Fibroblast of gingiva (primary cell): ENCODE measurements at regions not wholly inside any gene's neighbourhood (a gene's known extent, or its start where the extent isn't known, plus 50 kb on each side); places are given as distances from the start of the nearest gene placed in this dataset.

Experiments used
- DNase-seq: peaks from one replicate; pipeline ENCODE4 v3.0.0-alpha.2; 2011; ENCODE audit warnings: low read depth

- DNase-seq, result no peak
Measured at GRCh38 chr6:62670490-62671223, 384.6 kb upstream of the KHDRBS2 start.

DNA sequence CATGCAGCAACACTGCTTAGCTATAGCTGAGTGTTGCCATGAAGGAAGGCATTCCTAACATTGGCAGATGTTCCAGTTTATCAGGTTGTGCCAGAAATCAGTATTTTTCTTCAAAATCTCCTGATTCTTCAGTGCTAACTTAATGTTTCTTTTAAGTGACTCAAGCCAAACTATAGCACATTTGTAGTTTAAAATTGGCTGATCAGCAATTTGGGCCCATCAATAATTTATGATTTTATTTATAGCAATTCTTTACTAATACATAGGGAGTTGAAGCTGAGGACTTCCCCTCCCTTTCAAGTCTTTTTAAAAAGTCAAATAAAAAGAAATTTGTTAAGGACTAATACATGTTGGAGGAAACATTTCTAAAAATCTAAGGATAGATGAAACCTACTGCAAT lies 383.8 kb upstream of the KHDRBS2 start:
- DNase-seq, result no peak

- DNase-seq, result peak; percentile 6
Measured at GRCh38 chr6:62652692-62653328, 366.8 kb upstream of the KHDRBS2 start.

DNA sequence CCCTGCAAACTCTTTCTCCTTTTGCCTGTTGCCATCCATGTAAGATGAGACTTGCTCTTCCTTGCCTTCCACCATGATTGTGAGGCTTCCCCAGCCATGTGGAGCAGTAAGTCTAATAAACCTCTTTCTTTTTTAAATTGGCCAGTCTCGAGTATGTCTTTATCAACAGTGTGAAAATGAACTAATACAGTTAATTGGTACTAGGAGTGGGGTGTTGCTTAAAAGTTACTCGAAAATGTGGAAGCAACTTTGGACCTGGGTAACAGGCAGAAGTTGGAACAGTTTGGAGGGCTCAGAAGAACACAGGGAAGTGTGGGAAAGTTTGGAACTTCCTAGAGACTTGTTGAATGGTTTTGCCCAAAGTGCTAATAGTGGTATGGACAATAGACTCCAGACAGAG lies 359.2 kb upstream of the KHDRBS2 start:
- no peak for DNase-seq

DNA sequence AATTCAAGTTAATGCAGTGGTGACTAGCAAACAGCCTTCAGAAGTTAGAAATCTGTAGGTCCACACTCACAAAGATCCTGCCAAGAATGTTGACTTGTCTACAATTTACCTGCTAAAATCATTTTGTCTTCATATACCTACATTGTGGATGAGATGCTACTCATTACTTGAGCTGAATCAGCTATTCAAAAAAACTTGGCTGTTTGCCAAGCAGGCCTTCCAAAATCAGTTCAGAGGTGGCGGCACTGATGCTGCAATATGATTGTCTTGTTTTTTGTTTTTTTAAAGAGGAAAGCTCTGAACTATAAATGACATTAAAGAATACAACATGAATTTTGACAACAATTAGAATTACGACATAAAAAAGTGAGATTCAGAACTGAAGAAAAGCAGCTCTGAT lies 354.7 kb upstream of the KHDRBS2 start:
- no peak for DNase-seq

- DNase-seq, result no peak
Measured at GRCh38 chr6:62626661-62627060, 340.6 kb upstream of the KHDRBS2 start.

- no peak for DNase-seq
Measured at GRCh38 chr6:62623846-62624532, 338.0 kb upstream of the KHDRBS2 start.

DNA sequence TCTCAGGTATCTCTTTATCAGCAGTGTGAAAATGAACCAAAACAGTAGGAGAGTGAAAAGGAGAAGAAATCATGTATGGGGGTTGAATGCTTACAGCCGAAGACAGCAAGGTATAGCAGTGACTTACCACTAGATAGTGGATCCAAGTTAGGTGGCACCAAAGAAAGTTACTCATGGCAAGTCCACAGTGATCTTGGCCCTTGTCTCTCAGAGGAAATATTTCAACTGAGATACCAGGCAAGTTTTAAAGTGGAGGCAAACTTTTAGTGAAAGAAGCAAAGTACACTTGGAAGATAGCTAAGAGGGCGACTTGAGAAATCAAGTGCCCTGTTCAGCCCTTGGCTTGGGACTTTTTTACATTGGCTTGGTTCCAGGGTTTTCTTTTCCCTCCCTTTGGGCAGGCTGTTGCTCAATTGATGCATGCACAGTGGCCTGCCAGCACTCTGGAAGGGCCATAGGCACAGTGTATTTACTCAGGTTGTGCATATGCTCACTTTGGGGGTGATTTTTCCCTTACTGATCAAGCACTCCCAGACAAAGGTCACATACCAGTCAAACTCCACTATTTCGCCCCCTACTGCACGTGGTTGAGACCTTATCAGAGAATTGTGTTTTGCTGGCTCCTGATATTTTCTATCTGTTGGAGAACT lies 329.5 kb upstream of the KHDRBS2 start:
- DNase-seq, result no peak

- no peak for DNase-seq
Measured at GRCh38 chr6:62614442-62614841, 328.4 kb upstream of the KHDRBS2 start.

- DNase-seq, result no peak
Measured at GRCh38 chr6:62613928-62614327, 327.9 kb upstream of the KHDRBS2 start.

DNA sequence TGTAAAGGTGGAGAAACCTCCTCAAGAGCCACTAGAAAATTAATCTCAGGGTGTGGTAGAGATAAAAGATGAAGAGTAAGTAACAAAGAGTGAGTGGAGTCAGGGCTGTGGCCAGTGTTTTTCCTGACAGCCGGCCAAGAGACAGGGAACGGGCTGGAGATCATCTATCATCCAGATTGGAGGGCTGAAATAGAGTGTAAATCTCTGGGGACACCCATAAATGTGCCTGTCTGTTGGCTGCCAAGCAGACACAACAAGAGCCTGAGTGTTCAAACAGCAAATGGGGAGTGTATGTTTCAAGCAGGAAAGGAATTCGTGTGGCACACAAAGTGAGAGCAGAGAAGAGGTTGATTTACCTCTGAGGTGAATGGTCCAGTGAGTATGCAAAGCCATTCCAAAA lies 326.4 kb upstream of the KHDRBS2 start:
- no peak for DNase-seq

GRCh38 chr6:62570372-62570771 lies 284.3 kb upstream of the KHDRBS2 start:
- no peak for DNase-seq

GRCh38 chr6:62541502-62541901 lies 255.5 kb upstream of the KHDRBS2 start:
- no peak for DNase-seq

GRCh38 chr6:62530985-62531384 lies 245.0 kb upstream of the KHDRBS2 start:
- no peak for DNase-seq

GRCh38 chr6:62528894-62529526 lies 243.0 kb upstream of the KHDRBS2 start:
- DNase-seq, result no peak

GRCh38 chr6:62523630-62524029 lies 237.6 kb upstream of the KHDRBS2 start:
- DNase-seq, result no peak

DNA sequence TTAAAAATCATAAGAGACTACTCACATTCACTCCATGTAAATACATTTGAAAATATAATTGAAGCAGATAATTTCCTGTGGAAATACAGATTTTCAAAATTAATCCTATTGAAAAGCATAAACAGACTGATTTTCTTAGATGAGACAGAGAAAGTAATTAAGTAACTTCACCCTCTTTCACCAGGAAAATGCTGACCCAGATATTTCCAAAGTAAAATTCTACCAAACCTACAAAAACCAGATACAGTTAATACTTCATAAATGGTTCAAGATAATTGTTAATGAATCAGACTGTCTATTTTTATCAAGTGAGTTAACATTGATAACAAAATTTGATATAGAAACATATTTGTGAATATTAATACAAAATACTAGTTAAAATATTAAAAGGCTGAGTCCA lies 233.5 kb upstream of the KHDRBS2 start:
- DNase-seq, result no peak

- no peak for DNase-seq
Measured at GRCh38 chr6:62516291-62517141, 230.5 kb upstream of the KHDRBS2 start.

DNA sequence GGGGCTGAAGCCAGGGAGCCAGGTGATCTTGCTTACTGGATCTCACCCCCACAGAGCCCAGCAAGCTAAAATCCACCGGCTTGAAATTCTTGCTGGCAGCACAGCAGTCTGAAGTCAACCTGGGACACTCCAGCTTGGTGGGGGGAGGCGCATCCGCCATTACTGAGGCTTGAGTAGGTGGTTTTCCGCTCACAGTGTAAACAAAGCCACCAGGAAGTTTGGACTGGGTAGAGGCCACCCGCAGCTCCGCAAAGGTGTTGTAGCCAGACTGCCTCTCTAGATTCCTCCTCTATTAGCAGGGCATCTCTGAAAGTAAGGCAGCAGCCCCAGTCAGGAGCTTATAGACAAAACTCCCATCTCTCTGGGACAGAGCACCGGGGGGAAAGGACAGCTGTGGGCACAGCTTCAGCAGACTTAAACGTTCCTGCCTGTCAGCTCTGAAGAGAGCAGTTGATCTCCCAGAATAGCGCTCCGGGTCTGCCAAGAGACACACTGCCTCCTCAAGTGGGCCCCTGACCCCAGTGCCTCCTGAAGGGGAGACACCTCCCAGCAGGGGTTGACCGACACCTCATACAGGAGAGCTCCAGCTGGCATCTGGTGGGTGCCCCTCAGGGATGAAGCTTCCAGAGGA lies 206.3 kb upstream of the KHDRBS2 start:
- DNase-seq, result no peak

DNA sequence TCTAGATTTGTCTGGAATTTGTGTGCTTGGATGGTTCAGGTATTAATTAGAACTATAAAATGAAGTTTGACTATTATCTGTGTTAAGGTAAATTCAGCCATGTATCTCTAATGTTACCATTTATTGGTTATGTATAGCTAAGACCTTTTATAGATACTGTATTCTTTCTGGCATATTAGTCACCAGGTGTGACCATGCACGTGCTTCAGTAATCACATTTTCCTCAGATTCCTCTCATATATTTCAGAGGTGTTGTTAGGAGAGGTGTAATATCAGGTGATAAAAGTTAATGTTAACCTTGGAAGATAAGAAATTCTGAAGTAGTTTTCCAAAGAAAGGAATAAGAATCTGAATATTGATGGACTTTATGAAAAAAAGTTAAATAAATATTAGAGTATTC lies 194.5 kb upstream of the KHDRBS2 start:
- no peak for DNase-seq

- DNase-seq, result no peak
Measured at GRCh38 chr6:62479697-62480220, 193.7 kb upstream of the KHDRBS2 start.
